Stomach (tissue), 4 donors: ENCODE measurements at regions not wholly inside any gene's neighbourhood (a gene's known extent, or its start where the extent isn't known, plus 50 kb on each side); places are given as distances from the start of the nearest gene placed in this dataset.

Experiments used
- POLR2A ChIP-seq, 4 donors: fragments of 450-650 bp; IDR thresholded peaks; one replicate each; pipeline ENCODE4 v1.6.1; 2016; ENCODE audit warnings: antibody characterized with exemption in 4 of 4, control low read depth in 2 of 4, mild to moderate bottlenecking in 1 of 4, moderate library complexity in 1 of 4
- TF ChIP-seq, protein P1 (sequence below), 7 experiments: fragments of 450-650 bp in 4 of 7; fragments of 200-600 bp in 3 of 7; sonication (generic) in 3 of 7; IDR thresholded peaks; one replicate each; pipeline ENCODE4 v1.5.1; 2016 to 2019; ENCODE audit warnings: antibody characterized with exemption in 7 of 7, control low read depth in 2 of 7, mild to moderate bottlenecking in 1 of 7

DNA sequence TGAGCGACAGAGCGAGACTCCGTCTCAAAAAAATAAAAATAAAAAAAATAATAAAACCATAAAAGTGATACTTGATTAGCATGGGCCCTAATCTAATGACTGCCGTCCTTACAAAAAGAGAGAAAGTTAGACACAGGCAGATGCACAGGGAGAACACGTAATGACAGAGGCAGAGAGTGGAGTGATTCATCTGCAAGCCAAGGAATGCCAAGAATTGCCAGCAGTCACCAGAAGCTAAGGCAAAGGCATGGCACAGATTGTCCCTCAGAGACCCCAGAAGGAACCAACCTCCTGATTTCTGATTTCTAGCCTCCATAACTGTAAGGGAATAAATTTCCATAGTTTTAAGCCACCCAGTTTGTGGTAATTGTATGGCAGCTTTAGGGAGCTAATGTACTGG, 79.6 kb upstream of the FREM1 start:
- TF ChIP-seq, protein P1, sequence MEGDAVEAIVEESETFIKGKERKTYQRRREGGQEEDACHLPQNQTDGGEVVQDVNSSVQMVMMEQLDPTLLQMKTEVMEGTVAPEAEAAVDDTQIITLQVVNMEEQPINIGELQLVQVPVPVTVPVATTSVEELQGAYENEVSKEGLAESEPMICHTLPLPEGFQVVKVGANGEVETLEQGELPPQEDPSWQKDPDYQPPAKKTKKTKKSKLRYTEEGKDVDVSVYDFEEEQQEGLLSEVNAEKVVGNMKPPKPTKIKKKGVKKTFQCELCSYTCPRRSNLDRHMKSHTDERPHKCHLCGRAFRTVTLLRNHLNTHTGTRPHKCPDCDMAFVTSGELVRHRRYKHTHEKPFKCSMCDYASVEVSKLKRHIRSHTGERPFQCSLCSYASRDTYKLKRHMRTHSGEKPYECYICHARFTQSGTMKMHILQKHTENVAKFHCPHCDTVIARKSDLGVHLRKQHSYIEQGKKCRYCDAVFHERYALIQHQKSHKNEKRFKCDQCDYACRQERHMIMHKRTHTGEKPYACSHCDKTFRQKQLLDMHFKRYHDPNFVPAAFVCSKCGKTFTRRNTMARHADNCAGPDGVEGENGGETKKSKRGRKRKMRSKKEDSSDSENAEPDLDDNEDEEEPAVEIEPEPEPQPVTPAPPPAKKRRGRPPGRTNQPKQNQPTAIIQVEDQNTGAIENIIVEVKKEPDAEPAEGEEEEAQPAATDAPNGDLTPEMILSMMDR (IDR thresholded peaks at IDR 0.05) = no peak
- TF ChIP-seq POLR2A (IDR thresholded peaks at IDR 0.05) = no peak
